Spleen (tissue), 11 donors: ENCODE measurements at regions not wholly inside any gene's neighbourhood (a gene's known extent, or its start where the extent isn't known, plus 50 kb on each side); places are given as distances from the start of the nearest gene placed in this dataset.

Experiments
- DNase-seq: peaks from one replicate; pipeline ENCODE4 v3.0.0-alpha.2; 2020
- H3K27ac ChIP-seq, 8 donors: fragments of 200-600 bp; sonication (generic) in 7 of 8; 1 replicate in 4 of 8; 2 replicates in 4 of 8; pipeline versions ENCODE4 v1.5.0 to v1.8.0; 2016 to 2021; ENCODE audit warnings: inconsistent platforms in 4 of 8, mild to moderate bottlenecking in 4 of 8, moderate library complexity in 1 of 8
- H3K27me3 ChIP-seq, 7 donors: fragments of 200-600 bp; sonication (generic) in 6 of 7; replicated peaks in 1 of 7; 1 replicate in 4 of 7; 2 replicates in 3 of 7; pipeline versions ENCODE4 v1.5.0 to v1.8.0; 2016 to 2021; ENCODE audit warnings: inconsistent platforms in 3 of 7, mild to moderate bottlenecking in 1 of 7
- H3K36me3 ChIP-seq, 6 donors: fragments of 200-600 bp; sonication (generic) in 5 of 6; 1 replicate in 4 of 6; 2 replicates in 2 of 6; pipeline versions ENCODE4 v1.5.0 to v1.8.0; 2016 to 2021; ENCODE audit warnings: inconsistent platforms in 2 of 6
- H3K4me1 ChIP-seq, 6 donors: fragments of 200-600 bp; sonication (generic) in 5 of 6; 1 replicate in 3 of 6; 2 replicates in 3 of 6; pipeline versions ENCODE4 v1.5.0 to v1.8.0; 2016 to 2021; ENCODE audit warnings: inconsistent platforms in 3 of 6
- H3K4me3 ChIP-seq, 8 donors: fragments of 200-600 bp; sonication (generic) in 7 of 8; 1 replicate in 4 of 8; 2 replicates in 4 of 8; pipeline versions ENCODE4 v1.5.0 to v1.8.0; 2016 to 2021; ENCODE audit warnings: inconsistent platforms in 4 of 8, mild to moderate bottlenecking in 4 of 8, moderate library complexity in 2 of 8
- H3K9me3 ChIP-seq, 8 donors: fragments of 200-600 bp; sonication (generic) in 7 of 8; 1 replicate in 4 of 8; 2 replicates in 4 of 8; pipeline versions ENCODE4 v1.5.0 to v1.8.0; 2016 to 2021; ENCODE audit warnings: inconsistent platforms in 4 of 8
- POLR2A ChIP-seq, 3 donors: fragments of 450-650 bp; IDR thresholded peaks; one replicate each; pipeline ENCODE4 v1.5.1; 2017; ENCODE audit warnings: antibody characterized with exemption in 3 of 3, mild to moderate bottlenecking in 1 of 3
- POLR2AphosphoS5 ChIP-seq, 3 donors: sonication (generic); formaldehyde crosslinking; IDR thresholded peaks; one replicate each; pipeline ENCODE4 v1.5.1; 2017; ENCODE audit warnings: antibody characterized with exemption in 3 of 3
- WGBS, 5 donors: extraction: QIAGEN DNeasy Blood & Tissue Kit in 3 of 5; methylation state at CpG; one replicate each; pipeline versions ENCODE4 v1.1.5 to v1.1.7; 2013 to 2018; 5-methylcytosine and 5-hydroxymethylcytosine counted together
- intact Hi-C: fragments of 100-400 bp; cut with DNase I; formaldehyde crosslinking; loops from one replicate; pipeline ENCODE4 v1.15.0; 2023; ENCODE audit warnings: low total_unique reads
- TF ChIP-seq, protein P1 (sequence below), 11 experiments: fragments of 200-600 bp in 7 of 11; fragments of 450-650 bp in 4 of 11; sonication (generic) in 4 of 11; IDR thresholded peaks in 8 of 11; conservative IDR thresholded peaks in 3 of 11; 1 replicate in 7 of 11; 2 replicates in 4 of 11; pipeline versions ENCODE4 v1.4.0 to v1.8.0; 2016 to 2021; ENCODE audit warnings: antibody characterized with exemption in 11 of 11, inconsistent platforms in 4 of 11, mild to moderate bottlenecking in 1 of 11
- donor health status: healthy with polysubstance abuse.
- donor health status: DM: no; HTN: no; CAD: no; lungs with moderate emphysema.
- donor health status: DM: no; HTN: no; CAD: no.
- donor health status: Bipolar disorder and iron deficiency.
- donor health status: healthy.
- donor health status: DM: no; HTN: no; CAD: no.
- donor health status: DM: yes; HTN: yes; CAD: no.

GRCh38 chr6:79421707-79422484, 115.3 kb downstream of the LCA5 start:
- Histone ChIP-seq H3K36me3 (no peaks in the 10 kb centered on the region), H3K4me3 (no peak overlapping the region), H3K4me1 (no peaks in the 10 kb centered on the region), H3K27me3 (no peaks in the 10 kb centered on the region), H3K27ac (no peak overlapping the region), H3K9me3 (no peaks in the 10 kb centered on the region)
- no peak for DNase-seq
- 31 to 43% (median 36%) methylated on average over 5 of the region's 5 CpGs for WGBS, 5 donors
- intact Hi-C loops: no loop called here
- TF ChIP-seq, protein P1, sequence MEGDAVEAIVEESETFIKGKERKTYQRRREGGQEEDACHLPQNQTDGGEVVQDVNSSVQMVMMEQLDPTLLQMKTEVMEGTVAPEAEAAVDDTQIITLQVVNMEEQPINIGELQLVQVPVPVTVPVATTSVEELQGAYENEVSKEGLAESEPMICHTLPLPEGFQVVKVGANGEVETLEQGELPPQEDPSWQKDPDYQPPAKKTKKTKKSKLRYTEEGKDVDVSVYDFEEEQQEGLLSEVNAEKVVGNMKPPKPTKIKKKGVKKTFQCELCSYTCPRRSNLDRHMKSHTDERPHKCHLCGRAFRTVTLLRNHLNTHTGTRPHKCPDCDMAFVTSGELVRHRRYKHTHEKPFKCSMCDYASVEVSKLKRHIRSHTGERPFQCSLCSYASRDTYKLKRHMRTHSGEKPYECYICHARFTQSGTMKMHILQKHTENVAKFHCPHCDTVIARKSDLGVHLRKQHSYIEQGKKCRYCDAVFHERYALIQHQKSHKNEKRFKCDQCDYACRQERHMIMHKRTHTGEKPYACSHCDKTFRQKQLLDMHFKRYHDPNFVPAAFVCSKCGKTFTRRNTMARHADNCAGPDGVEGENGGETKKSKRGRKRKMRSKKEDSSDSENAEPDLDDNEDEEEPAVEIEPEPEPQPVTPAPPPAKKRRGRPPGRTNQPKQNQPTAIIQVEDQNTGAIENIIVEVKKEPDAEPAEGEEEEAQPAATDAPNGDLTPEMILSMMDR (IDR thresholded peaks at IDR 0.05 in 8 of 11, conservative IDR thresholded peaks at IDR 0.05 in 3 of 11): no peak
- TF ChIP-seq POLR2AphosphoS5 (IDR thresholded peaks at IDR 0.05): no peak
- TF ChIP-seq POLR2A (IDR thresholded peaks at IDR 0.05): no peak

- TF ChIP-seq POLR2A (IDR thresholded peaks at IDR 0.05) (no peak), POLR2AphosphoS5 (IDR thresholded peaks at IDR 0.05) (no peak)
- TF ChIP-seq, protein P1 (IDR thresholded peaks at IDR 0.05 in 8 of 11, conservative IDR thresholded peaks at IDR 0.05 in 3 of 11): no peak
- intact Hi-C loops: no loop called here
- no peaks in the 10 kb centered on the region for H3K27me3 ChIP-seq
- 85 to 94% (median 88%) methylated on average over 4 of the region's 4 CpGs for WGBS, 5 donors
- no peak overlapping the region for H3K4me3 ChIP-seq
- no peak overlapping the region for H3K27ac ChIP-seq
- no peaks in the 10 kb centered on the region for H3K4me1 ChIP-seq
- no peak for DNase-seq
- no peaks in the 10 kb centered on the region for H3K9me3 ChIP-seq
- H3K36me3 ChIP-seq: no peaks in the 10 kb centered on the region
Observed at GRCh38 chr6:79421001-79421411, 116.2 kb downstream of the LCA5 start.

DNA sequence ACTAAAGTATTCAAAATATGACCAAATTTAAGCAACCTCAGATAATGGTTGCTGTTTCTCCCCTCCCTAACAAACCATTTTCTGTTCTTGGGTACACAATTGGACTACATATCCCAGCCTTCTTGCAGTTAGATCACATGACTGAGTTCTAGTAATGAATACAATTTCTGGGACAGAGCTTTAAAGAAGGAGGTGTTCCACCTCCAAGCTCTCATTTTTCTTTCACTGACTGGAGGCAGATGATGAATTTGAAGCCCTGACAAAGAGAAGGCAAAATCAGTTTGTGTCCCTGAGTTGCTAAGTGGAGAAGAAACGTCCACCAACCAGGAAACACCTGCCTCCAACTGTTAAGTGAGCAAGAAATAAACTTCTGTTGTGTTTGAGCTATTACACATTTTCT, 117.2 kb downstream of the LCA5 start:
- H3K9me3 ChIP-seq: no peaks in the 10 kb centered on the region
- intact Hi-C loops: no loop called here
- WGBS, 5 donors: 6 to 14% (median 7%) methylated on average over 1 of the region's 1 CpG
- H3K4me3 ChIP-seq: no peak overlapping the region
- TF ChIP-seq, protein P1 (IDR thresholded peaks at IDR 0.05 in 8 of 11, conservative IDR thresholded peaks at IDR 0.05 in 3 of 11): no peak
- TF ChIP-seq POLR2AphosphoS5 (IDR thresholded peaks at IDR 0.05) (no peak), POLR2A (IDR thresholded peaks at IDR 0.05) (no peak)
- H3K27me3 ChIP-seq: no peaks in the 10 kb centered on the region
- H3K27ac ChIP-seq: no peak overlapping the region
- H3K4me1 ChIP-seq: no peaks in the 10 kb centered on the region
- DNase-seq: no peak
- no peaks in the 10 kb centered on the region for H3K36me3 ChIP-seq

GRCh38 chr6:79416931-79417330, 120.3 kb downstream of the LCA5 start:
- DNase-seq: no peak
- Histone ChIP-seq H3K36me3 (no peaks in the 10 kb centered on the region), H3K4me3 (no peak overlapping the region), H3K27ac (no peak overlapping the region), H3K4me1 (no peaks in the 10 kb centered on the region), H3K27me3 (no peaks in the 10 kb centered on the region), H3K9me3 (no peaks in the 10 kb centered on the region)
- intact Hi-C loops: no loop called here
- 25 to 53% (median 32%) methylated on average over 2 of the region's 2 CpGs for WGBS, 5 donors
- TF ChIP-seq POLR2AphosphoS5 (IDR thresholded peaks at IDR 0.05) (no peak), POLR2A (IDR thresholded peaks at IDR 0.05) (no peak)
- TF ChIP-seq, protein P1 (IDR thresholded peaks at IDR 0.05 in 8 of 11, conservative IDR thresholded peaks at IDR 0.05 in 3 of 11): no peak
